Neural cell (in vitro differentiated cells): ENCODE measurements at regions not wholly inside any gene's neighbourhood (a gene's known extent, or its start where the extent isn't known, plus 50 kb on each side); places are given as distances from the start of the nearest gene placed in this dataset.

Source experiments
- H2AFZ ChIP-seq: fragments of 200-600, 300-800 bp; sonication (generic), shearing (Covaris generic); 2 replicates; pipeline ENCODE4 v1.6.0; 2014; ENCODE audit warnings: low read depth, mild to moderate bottlenecking, antibody characterized with exemption, low read length, moderate library complexity
- H3F3A ChIP-seq: fragments of 200-600 bp; shearing (Covaris generic); 2 replicates; pipeline ENCODE4 v1.6.1; 2016; ENCODE audit warnings: mild to moderate bottlenecking, moderate library complexity, mixed read lengths, antibody characterized with exemption, low read length; ENCODE audit not compliant: insufficient read depth, poor library complexity, severe bottlenecking
- H3K27ac ChIP-seq: fragments of 200-600, 300-800 bp; sonication (generic), shearing (Covaris generic); 2 replicates; pipeline ENCODE4 v1.5.1; 2014; ENCODE audit warnings: mild to moderate bottlenecking, low read length, moderate library complexity
- H3K27me3 ChIP-seq: fragments of 300-800, 200-600 bp; sonication (generic), shearing (Covaris generic); 2 replicates; pipeline ENCODE4 v1.6.0; 2014; ENCODE audit warnings: mild to moderate bottlenecking, low read depth, low read length, moderate library complexity; ENCODE audit not compliant: insufficient read depth
- H3K36me3 ChIP-seq: fragments of 300-800, 200-600 bp; sonication (generic), shearing (Covaris generic); 2 replicates; pipeline ENCODE4 v1.5.1; 2014; ENCODE audit warnings: mild to moderate bottlenecking, antibody characterized with exemption, low read length, moderate library complexity; ENCODE audit not compliant: insufficient read depth
- H3K4me2 ChIP-seq: fragments of 300-800, 200-600 bp; sonication (generic), shearing (Covaris generic); 2 replicates; pipeline ENCODE4 v1.6.0; 2014; ENCODE audit warnings: mild to moderate bottlenecking, low read length
- H3K4me3 ChIP-seq: fragments of 300-800, 200-600 bp; sonication (generic), shearing (Covaris generic); 2 replicates; pipeline ENCODE4 v1.5.1; 2014; ENCODE audit warnings: mild to moderate bottlenecking, low read length, moderate library complexity
- H3K79me2 ChIP-seq: fragments of 200-600 bp; shearing (Covaris generic); replicated peaks from 2 replicates; pipeline ENCODE4 v1.6.0; 2014; ENCODE audit warnings: mild to moderate bottlenecking, low read length, moderate library complexity; ENCODE audit not compliant: insufficient read depth
- H3K9ac ChIP-seq: fragments of 300-800, 200-600 bp; sonication (generic), shearing (Covaris generic); 2 replicates; pipeline ENCODE4 v1.6.1; 2016; ENCODE audit warnings: mild to moderate bottlenecking, low read length, mixed read lengths
- H3K9me2 ChIP-seq: fragments of 200-600 bp; shearing (Covaris generic); 2 replicates; pipeline ENCODE4 v1.6.1; 2016; ENCODE audit warnings: mild to moderate bottlenecking, low read length, mixed read lengths; ENCODE audit not compliant: insufficient read depth
- H3K9me3 ChIP-seq: fragments of 200-600, 300-800 bp; sonication (generic), shearing (Covaris generic); 2 replicates; pipeline ENCODE4 v1.6.1; 2016; ENCODE audit warnings: mild to moderate bottlenecking, mixed run types, low read length, moderate library complexity, mixed read lengths
- H4K20me1 ChIP-seq: fragments of 200-600 bp; shearing (Covaris generic); 2 replicates; pipeline ENCODE4 v1.6.1; 2016; ENCODE audit warnings: mild to moderate bottlenecking, mixed run types; ENCODE audit not compliant: insufficient read depth
- EP300 ChIP-seq: fragments of 450-650 bp; conservative IDR thresholded peaks from 2 replicates; pipeline ENCODE4 v1.6.1; 2014; ENCODE audit warnings: antibody characterized with exemption, mild to moderate bottlenecking, moderate library complexity; ENCODE audit not compliant: poor library complexity, severe bottlenecking
- EZH2 ChIP-seq: fragments of 200-600, 300-800 bp; shearing (Covaris generic), sonication (generic); IDR thresholded peaks from 2 replicates; pipeline ENCODE4 v1.6.1; 2014; ENCODE audit warnings: antibody characterized with exemption, low read length, borderline replicate concordance, mild to moderate bottlenecking; ENCODE audit not compliant: insufficient read depth, poor library complexity, severe bottlenecking
- MXI1 ChIP-seq: fragments of 450-650 bp; conservative IDR thresholded peaks from 2 replicates; pipeline ENCODE4 v1.6.1; 2014; ENCODE audit warnings: antibody characterized with exemption, mild to moderate bottlenecking; ENCODE audit not compliant: poor library complexity, severe bottlenecking
- POLR2AphosphoS5 ChIP-seq: IDR thresholded peaks from 2 replicates; pipeline ENCODE4 v1.6.1; 2012
- RAD21 ChIP-seq: fragments of 450-650 bp; conservative IDR thresholded peaks from 2 replicates; pipeline ENCODE4 v1.6.1; 2014; ENCODE audit warnings: antibody characterized with exemption, mild to moderate bottlenecking, moderate library complexity
- SMC3 ChIP-seq: fragments of 450-650 bp; conservative IDR thresholded peaks from 2 replicates; pipeline ENCODE4 v1.6.1; 2014; ENCODE audit warnings: antibody characterized with exemption, mild to moderate bottlenecking, moderate library complexity; ENCODE audit not compliant: poor library complexity
- TAF1 ChIP-seq: IDR thresholded peaks from 2 replicates; pipeline ENCODE4 v1.6.1; 2012; ENCODE audit warnings: low read depth
- TF ChIP-seq, protein P1 (sequence below): IDR thresholded peaks from 2 replicates; pipeline ENCODE4 v1.6.1; 2012; ENCODE audit warnings: borderline replicate concordance
- TF ChIP-seq, protein P2 (sequence below): fragments of 450-650 bp; IDR thresholded peaks from 2 replicates; pipeline ENCODE4 v1.5.1; 2014; ENCODE audit warnings: antibody characterized with exemption, mild to moderate bottlenecking, moderate library complexity; ENCODE audit not compliant: poor library complexity, severe bottlenecking

DNA sequence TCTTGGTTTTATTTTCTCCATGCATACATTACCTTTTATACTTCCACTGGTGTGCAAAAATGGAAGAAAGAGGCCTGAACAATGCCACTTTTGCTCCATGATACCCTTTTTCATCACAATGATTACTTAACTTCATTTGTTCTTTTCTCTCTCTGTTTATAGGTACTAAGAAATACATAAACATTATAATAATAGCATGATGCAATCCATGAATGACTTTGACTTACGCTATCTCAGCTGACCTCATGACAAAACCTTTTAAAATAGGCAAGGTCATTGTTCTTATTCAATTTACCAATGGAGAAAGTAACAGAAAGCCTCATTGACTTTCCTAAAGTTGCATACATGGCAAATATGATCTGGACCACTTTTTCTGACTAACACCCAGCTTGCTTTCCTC lies 105.1 kb upstream of the ZEB1 start:
- Histone ChIP-seq H3K27me3 (no peaks in the 10 kb centered on the region), H3K4me3 (no peak overlapping the region), H3F3A (no peaks in the 10 kb centered on the region), H3K79me2 (no peaks in the 10 kb centered on the region), H3K36me3 (no peaks in the 10 kb centered on the region), H3K27ac (no peak overlapping the region), H3K9me2 (no peaks in the 10 kb centered on the region), H4K20me1 (no peaks in the 10 kb centered on the region), H2AFZ (no peak overlapping the region), H3K9me3 (no peaks in the 10 kb centered on the region), H3K4me2 (no peak overlapping the region), H3K9ac (no peak overlapping the region)
- no peak for TF ChIP-seq RAD21

DNA sequence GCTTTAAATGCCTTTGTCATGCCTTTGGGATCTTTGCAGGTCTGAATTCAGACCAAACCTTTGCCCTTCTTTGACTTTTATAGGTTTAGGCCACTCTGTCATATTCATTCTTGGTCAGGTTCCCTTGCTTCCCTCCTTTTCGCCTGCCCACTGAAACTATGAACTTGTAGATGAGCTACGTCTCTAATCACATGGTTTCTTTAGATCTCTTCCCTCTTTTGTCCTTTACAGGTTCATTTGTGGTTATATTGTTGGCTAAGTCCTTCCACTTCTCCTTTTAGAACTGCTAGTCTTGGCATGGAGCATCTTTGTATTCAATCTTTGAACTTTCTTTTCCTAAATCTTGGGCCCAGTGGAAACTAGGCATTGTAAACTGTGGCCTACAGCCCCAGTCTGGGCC lies 104.0 kb upstream of the ZEB1 start:
- no peaks in the 10 kb centered on the region for H3K27me3 ChIP-seq
- no peak overlapping the region for H3K9ac ChIP-seq
- H4K20me1 ChIP-seq = no peaks in the 10 kb centered on the region
- H3K9me2 ChIP-seq = no peaks in the 10 kb centered on the region
- H3K9me3 ChIP-seq = no peaks in the 10 kb centered on the region
- no peak overlapping the region for H3K27ac ChIP-seq
- TF ChIP-seq SMC3 (no peak), MXI1 (no peak), EP300 (no peak), EZH2 (no peak), POLR2AphosphoS5 (no peak), RAD21 (no peak), TAF1 (no peak)
- TF ChIP-seq, protein P1, sequence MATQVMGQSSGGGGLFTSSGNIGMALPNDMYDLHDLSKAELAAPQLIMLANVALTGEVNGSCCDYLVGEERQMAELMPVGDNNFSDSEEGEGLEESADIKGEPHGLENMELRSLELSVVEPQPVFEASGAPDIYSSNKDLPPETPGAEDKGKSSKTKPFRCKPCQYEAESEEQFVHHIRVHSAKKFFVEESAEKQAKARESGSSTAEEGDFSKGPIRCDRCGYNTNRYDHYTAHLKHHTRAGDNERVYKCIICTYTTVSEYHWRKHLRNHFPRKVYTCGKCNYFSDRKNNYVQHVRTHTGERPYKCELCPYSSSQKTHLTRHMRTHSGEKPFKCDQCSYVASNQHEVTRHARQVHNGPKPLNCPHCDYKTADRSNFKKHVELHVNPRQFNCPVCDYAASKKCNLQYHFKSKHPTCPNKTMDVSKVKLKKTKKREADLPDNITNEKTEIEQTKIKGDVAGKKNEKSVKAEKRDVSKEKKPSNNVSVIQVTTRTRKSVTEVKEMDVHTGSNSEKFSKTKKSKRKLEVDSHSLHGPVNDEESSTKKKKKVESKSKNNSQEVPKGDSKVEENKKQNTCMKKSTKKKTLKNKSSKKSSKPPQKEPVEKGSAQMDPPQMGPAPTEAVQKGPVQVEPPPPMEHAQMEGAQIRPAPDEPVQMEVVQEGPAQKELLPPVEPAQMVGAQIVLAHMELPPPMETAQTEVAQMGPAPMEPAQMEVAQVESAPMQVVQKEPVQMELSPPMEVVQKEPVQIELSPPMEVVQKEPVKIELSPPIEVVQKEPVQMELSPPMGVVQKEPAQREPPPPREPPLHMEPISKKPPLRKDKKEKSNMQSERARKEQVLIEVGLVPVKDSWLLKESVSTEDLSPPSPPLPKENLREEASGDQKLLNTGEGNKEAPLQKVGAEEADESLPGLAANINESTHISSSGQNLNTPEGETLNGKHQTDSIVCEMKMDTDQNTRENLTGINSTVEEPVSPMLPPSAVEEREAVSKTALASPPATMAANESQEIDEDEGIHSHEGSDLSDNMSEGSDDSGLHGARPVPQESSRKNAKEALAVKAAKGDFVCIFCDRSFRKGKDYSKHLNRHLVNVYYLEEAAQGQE = no peak
- TF ChIP-seq, protein P2, sequence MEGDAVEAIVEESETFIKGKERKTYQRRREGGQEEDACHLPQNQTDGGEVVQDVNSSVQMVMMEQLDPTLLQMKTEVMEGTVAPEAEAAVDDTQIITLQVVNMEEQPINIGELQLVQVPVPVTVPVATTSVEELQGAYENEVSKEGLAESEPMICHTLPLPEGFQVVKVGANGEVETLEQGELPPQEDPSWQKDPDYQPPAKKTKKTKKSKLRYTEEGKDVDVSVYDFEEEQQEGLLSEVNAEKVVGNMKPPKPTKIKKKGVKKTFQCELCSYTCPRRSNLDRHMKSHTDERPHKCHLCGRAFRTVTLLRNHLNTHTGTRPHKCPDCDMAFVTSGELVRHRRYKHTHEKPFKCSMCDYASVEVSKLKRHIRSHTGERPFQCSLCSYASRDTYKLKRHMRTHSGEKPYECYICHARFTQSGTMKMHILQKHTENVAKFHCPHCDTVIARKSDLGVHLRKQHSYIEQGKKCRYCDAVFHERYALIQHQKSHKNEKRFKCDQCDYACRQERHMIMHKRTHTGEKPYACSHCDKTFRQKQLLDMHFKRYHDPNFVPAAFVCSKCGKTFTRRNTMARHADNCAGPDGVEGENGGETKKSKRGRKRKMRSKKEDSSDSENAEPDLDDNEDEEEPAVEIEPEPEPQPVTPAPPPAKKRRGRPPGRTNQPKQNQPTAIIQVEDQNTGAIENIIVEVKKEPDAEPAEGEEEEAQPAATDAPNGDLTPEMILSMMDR = no peak
- no peak overlapping the region for H2AFZ ChIP-seq
- no peaks in the 10 kb centered on the region for H3K79me2 ChIP-seq
- H3K4me3 ChIP-seq = no peak overlapping the region
- H3K36me3 ChIP-seq = no peaks in the 10 kb centered on the region
- H3F3A ChIP-seq = no peaks in the 10 kb centered on the region
- no peak overlapping the region for H3K4me2 ChIP-seq

DNA sequence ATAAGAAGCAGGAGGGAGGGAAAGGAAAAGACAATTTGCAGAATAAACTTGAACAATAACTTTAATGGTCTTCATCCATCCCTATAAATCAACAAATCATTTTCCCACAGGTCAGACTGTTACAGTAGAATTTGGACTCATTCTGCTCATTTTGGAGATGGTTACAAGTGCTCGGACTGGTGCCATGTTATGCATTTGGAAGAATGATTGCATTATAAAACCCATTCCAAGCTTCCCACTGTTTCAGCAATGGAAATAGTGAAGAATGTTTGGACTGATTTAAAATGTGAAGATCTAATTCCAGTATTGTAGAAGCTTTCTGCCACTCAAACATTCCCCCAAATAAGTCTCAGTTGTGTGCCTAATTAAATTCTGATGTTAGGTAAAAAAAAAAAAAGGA lies 99.7 kb upstream of the ZEB1 start:
- Histone ChIP-seq H3K4me3 (no peak overlapping the region), H3K9me2 (no peaks in the 10 kb centered on the region), H2AFZ (no peak overlapping the region), H3K4me2 (no peak overlapping the region), H3K36me3 (no peaks in the 10 kb centered on the region), H4K20me1 (no peaks in the 10 kb centered on the region), H3F3A (no peaks in the 10 kb centered on the region), H3K79me2 (no peaks in the 10 kb centered on the region), H3K27ac (no peak overlapping the region), H3K27me3 (no peaks in the 10 kb centered on the region), H3K9me3 (no peaks in the 10 kb centered on the region), H3K9ac (no peak overlapping the region)
- TF ChIP-seq TAF1 = no peak
- TF ChIP-seq EZH2 = no peak
- no peak for TF ChIP-seq POLR2AphosphoS5
- TF ChIP-seq EP300 = no peak
- TF ChIP-seq, protein P1 = no peak
- no peak for TF ChIP-seq RAD21
- no peak for TF ChIP-seq SMC3
- TF ChIP-seq, protein P2 = no peak
- TF ChIP-seq MXI1 = no peak
